ENCODE measurements at regions not wholly inside any gene's neighbourhood (a gene's known extent, or its start where the extent isn't known, plus 50 kb on each side); places are given as distances from the start of the nearest gene placed in this dataset.
A peak's percentile ranks its signal among the peaks of the same experiment; 100 is the strongest.
"Not testable (repeated sequence)": the region's sequence is repeated elsewhere in the genome, so short reads cannot be mapped to it uniquely, and the experiment has no call there.

DNA sequence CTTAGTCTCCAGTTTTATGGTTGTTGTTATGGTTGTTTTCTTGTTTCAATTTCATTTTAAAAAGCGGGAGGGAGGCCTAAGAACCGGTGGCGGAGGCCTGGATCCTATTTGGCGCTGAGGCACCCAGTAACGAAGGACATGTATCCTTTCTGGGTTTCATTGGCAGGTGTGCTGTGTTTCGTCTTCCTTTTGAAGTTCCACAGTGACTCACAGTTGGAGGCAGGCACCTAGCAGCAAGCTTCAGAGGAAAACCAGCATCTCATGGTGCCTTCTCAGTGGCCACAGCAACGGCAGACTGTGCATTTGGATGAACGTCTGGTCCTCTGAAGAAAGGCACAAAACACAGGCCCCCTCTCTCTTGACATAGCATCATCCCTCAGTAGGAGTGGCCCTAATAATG lies 697.2 kb downstream of the EFNB2 start:
- no peak for DNase-seq

GRCh38 chr13:105837295-105837694 lies 698.2 kb downstream of the EFNB2 start:
- DNase-seq = not testable (repeated sequence)

DNA sequence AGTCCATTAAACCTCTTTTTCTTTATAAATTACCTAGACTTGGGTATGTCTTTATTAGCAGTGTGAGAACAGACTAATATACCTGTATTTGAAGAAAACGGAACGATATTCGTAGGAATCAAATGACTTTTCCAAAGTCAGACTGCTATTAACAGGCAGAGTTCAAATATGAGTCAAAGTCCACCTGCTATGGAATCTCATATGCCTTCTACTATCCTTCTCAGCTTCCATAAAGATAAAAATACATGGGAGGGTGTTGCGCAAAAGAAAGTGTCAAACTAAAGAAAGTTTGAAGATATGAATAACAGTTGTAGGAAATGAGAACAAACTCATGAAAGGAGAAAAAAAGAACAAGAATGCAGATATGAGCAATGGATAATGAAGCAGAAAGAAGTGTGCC lies 704.6 kb downstream of the EFNB2 start:
- DNase-seq = no peak

DNA sequence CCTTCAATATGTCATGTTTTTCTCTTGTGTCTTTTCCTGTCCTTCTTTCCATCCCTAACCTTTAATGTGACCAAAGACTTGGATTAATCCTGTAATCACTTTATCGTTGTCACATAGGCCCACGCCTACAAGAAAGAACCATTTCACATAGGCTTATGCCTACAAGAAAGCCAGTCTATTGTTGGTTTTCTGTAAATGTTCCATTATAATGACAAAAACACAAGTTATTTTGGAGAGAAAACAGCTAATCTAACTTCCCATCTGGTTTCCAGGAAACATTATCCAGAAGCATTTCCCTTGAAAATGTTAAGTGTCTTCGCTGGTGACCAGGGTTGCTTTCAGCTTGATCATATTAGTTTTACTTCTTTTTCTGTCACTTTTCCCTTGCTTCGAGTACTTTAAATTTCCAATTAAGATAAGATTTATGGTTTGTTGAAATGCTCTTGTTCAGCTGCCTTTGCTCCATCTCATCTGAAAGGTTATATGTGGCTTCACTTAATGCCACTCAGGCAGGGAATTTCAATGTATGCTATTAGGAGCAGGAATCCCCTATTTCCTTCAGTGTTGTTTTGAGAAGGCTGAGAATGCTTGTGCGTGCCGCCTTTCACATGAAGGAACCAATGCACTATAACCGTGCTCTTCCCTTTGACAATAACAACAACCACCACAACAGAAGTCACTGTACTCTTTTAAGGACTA lies 708.2 kb downstream of the EFNB2 start:
- DNase-seq = no peak

GRCh38 chr13:105825071-105825470 lies 710.4 kb downstream of the EFNB2 start:
- no peak for DNase-seq

DNA sequence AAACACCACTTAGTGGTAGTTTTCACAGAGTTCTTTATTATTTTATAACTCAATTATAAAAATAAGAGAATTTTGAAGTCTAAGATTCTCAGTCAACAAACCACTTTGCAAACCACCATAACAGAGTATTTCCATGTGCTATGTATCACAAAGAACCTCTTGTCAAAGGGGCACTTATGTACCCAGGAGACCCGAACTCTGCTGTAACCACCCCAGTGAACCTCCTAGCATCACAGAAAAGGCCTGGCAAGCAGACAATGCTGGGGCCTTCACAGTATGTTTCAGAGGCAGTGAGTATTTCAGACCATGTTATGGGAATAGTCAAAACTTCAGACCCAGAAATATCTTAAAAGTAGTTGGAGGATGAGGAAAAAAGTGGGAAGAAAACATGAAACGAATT lies 714.1 kb downstream of the EFNB2 start:
- no peak for DNase-seq

DNA sequence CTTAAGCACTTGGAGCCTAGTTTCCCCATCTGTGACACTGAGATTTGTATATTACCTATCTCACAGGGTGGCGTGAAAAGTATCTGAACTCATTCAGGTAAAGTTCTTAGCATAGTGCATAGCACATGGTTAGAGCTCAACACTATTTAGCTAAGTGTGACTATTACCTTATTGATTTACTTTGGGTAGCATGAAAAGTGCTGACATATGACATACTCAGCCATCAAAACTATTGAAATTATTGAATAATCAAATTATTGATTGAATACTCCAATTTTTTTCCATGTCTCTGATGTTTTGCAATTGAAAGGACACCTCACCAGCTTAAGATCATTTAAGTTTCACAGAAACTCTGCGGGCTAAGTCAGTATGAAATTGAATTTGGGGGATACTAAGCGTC lies 715.0 kb downstream of the EFNB2 start:
- no peak for DNase-seq

DNA sequence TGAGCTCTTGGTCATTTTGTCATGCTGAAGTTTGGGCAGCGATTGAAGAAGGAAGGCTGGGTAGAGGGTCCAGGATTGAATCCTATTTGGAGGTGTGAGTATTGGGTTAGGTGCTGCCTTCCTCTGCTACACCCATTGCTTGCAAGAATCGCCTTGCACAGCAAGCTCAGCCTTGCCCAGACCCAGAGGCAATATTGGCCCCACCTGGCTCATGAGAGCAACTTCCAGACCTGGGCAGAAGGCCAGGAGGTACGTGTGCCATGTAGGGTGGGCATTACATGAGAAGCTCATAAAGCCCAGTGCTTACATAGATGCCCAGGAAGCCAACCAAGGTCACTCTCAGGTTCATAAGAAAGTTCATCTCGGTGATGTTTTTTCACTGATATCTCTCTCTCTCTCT lies 718.0 kb downstream of the EFNB2 start:
- DNase-seq = no peak

GRCh38 chr13:105816994-105817393 lies 718.5 kb downstream of the EFNB2 start:
- no peak for DNase-seq

- no peak for DNase-seq
Observed at GRCh38 chr13:105814902-105815250, 720.6 kb downstream of the EFNB2 start.

GRCh38 chr13:105814219-105814901 lies 721.1 kb downstream of the EFNB2 start:
- DNase-seq = no peak

DNA sequence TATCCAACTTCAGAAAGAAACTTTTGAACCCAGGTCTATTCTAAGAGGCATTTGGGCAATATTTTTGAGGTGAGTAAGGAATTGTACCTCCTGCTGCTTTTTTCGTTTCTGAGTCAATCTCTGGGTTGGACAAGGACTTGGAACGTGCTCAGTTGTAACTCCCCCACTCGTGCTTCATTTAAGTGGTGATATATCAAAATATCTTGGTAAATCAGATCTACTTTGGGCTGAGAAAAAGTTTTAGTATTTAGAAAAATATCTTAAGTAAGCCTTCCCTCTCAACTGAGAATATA lies 728.9 kb downstream of the EFNB2 start:
- DNase-seq = no peak

- DNase-seq = no peak
Observed at GRCh38 chr13:105805892-105806627, 729.4 kb downstream of the EFNB2 start.

- peak in 1 of 14 donors; percentile 6 for DNase-seq
Observed at GRCh38 chr13:105804561-105805190, 730.8 kb downstream of the EFNB2 start.

DNA sequence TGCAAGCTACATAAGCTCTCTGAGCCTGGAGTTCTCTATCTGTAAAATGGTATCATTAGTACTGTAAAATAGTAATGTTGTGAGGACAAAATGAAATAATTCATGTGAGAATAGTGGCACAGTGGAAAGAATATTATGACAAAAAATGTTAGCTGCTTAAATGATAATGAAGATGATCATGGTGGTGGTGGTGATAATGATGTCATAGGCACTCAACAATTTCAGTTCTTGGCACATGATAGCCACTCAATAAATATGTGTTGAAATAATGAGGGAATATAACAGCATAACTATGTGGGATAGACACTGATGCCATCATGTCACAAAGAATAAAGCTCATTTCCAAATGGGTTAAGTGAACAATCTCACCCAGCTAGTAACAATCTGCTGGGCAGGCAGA lies 736.3 kb downstream of the EFNB2 start:
- no peak for DNase-seq

GRCh38 chr13:105798541-105798940 lies 736.9 kb downstream of the EFNB2 start:
- DNase-seq = no peak

DNA sequence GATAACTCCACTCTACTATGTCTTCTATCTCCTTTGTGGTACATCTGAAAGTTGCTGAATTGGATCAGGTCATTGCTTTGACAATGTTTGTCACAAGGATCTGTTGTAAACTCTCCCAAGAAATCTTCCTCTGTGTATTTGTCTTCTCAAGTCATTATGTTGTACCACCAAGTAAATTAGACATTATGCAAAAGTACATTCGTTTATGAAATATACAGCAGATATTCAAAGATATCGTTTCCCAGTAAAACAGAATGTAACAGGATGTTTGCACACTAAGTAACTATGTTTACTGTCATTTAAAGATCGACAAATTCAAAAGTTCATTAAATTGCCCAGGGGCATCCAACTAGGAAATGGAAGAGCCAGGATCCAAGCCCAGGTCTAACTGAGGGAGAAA lies 739.4 kb downstream of the EFNB2 start:
- no peak for DNase-seq

DNA sequence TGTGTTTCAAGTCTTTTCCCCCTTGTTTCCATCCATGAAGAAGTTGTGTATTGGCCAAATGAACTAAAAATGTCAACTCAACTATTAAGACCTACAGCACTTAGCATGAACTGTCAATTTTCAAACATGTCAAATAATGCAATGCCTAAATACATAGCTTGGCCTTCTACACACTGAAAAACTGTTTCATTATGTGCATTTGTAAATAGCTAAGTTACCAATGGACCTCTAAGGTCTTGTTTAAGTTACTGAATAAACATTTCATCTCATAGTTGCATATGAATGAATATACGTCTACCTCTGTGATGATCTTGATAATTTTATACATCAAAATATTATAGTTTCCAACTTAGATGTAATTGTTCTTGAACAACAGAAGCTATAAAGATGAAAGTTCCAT lies 744.5 kb downstream of the EFNB2 start:
- DNase-seq = no peak

DNA sequence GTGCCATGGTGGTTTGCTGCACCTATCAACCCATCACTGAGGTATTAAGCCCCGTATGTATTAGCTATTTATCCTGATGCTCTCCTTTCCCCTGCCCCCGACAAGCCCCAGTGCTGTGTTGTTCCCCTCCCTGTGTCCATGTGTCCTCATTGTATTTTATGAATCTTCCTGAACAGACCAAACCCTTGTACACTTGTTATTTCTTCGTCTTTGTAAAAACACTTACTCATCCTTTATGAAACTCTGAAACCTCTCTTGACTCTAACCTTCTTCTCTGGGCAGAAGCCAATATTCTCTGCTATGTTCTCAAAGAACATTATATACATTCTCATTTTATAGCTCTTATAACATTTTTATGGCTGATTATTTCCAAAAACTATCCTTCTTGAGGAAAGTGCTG lies 746.9 kb downstream of the EFNB2 start:
- no peak for DNase-seq

DNA sequence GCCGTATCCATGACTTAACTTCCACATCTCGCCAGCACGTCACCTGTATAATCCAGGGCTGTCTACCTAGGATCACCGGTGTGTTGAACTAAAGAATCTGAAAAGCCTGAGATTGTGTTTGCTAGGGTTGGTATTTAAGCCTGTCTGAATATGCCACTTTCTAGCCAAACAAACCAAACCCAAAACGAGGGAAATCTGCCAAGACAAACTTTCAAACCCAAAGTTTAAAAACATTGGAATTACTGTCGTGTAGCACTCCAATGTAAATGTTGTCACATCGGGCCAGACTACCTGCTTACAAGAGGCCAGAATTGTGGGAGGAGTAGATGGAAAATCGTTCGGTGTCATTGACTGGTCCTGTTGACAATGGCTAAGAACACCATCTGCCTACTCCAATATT lies 747.8 kb downstream of the EFNB2 start:
- DNase-seq = no peak

DNA sequence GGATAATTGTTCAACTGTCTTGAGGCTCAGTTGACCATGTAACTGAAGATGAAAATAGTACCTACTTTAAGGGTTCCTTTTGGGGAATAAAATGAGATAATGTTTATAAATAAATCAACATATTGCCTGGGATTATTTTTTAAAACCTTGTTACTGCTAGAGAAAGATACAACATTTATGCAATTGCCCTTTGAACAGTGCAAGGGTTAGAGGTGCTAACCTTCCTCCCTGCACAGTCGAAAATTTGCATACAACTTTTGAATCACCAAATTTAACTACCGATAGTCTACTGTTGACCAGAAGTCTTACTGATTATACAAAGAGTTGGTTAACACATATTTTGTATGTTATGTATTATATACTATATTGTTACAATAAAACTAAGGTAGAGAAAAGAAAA lies 750.0 kb downstream of the EFNB2 start:
- DNase-seq = no peak

DNA sequence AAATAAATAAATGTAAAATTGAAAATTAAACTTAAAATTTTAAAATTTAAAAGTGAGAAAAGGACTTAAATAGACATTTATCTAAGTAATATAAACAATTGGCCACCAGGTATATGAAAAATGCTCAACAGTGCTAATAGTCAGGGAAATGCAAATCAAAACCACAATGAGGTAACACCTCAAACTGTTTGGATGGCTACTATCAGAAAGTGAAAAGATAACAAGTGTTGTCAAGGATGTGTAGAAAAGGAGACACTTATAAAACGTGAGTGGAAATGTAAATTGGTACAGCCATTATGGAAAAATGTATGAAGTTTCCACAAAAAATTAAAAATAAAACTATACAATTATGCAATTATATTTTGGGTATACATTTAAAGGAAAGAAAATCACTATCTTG lies 752.2 kb downstream of the EFNB2 start:
- no peak for DNase-seq

DNA sequence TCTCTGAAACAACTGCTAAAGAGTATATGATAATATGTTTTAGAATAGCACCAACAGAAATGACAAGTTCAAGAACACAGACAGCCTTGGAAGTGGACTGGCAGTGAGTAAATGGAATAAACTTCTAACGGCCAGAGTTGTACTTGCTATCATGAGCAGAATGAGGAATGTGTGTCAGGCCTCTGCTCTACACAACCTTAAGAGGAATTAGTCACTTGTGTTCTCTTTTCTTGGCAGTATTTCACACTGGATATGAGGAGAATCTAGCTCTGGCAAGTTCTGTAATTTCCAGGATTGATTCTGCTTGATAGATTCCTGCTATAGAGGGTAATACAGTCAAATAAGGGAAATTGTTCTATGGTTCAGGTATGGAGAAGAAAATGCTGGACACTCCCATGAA lies 757.3 kb downstream of the EFNB2 start:
- no peak for DNase-seq
